SK-N-SH (cell line): ENCODE measurements at regions not wholly inside any gene's neighbourhood (a gene's known extent, or its start where the extent isn't known, plus 50 kb on each side); places are given as distances from the start of the nearest gene placed in this dataset.

ENCODE experiments used
- CTCF ChIP-seq: fragments of 200-600 bp; sonication (generic); IDR thresholded peaks from 2 replicates; pipeline ENCODE4 v1.6.1; 2017; ENCODE audit warnings: antibody characterized with exemption, mild to moderate bottlenecking, moderate library complexity
- ELF1 ChIP-seq: IDR thresholded peaks from 2 replicates; pipeline ENCODE4 v1.4.0; 2012
- FOXJ3 ChIP-seq: sonication (generic); formaldehyde crosslinking; IDR thresholded peaks from 2 replicates; pipeline ENCODE4 v1.5.1; 2020; ENCODE audit warnings: mild to moderate bottlenecking, missing genetic modification reagents
- JUND ChIP-seq: IDR thresholded peaks from 2 replicates; pipeline ENCODE4 v1.4.0; 2012
- NFIC ChIP-seq: IDR thresholded peaks from 2 replicates; pipeline ENCODE4 v1.4.0; 2012; ENCODE audit warnings: borderline replicate concordance
- PBX3 ChIP-seq: IDR thresholded peaks from 2 replicates; pipeline ENCODE4; 2012
- POLR2AphosphoS5 ChIP-seq: IDR thresholded peaks from 2 replicates; pipeline ENCODE4 v1.6.1; 2012; ENCODE audit warnings: low read depth, low read length
- RAD21 ChIP-seq: IDR thresholded peaks from 2 replicates; pipeline ENCODE4 v1.6.1; 2012; ENCODE audit warnings: mild to moderate bottlenecking, low read length
- RFX5 ChIP-seq: IDR thresholded peaks from 2 replicates; pipeline ENCODE4 v1.6.1; 2012; ENCODE audit warnings: mild to moderate bottlenecking, improper control_type of control experiment, low read length
- SMC3 ChIP-seq: IDR thresholded peaks from 2 replicates; pipeline ENCODE4 v1.6.1; 2012; ENCODE audit warnings: low read depth, low read length, improper control_type of control experiment
- USF2 ChIP-seq: fragments of 150-350 bp; IDR thresholded peaks from 2 replicates; pipeline ENCODE4 v1.6.1; 2017; ENCODE audit warnings: antibody characterized with exemption, low read length, low read depth, borderline replicate concordance

- no peak for TF ChIP-seq CTCF
- TF ChIP-seq PBX3 = no peak
- TF ChIP-seq JUND = no peak
- no peak for TF ChIP-seq RAD21
- TF ChIP-seq NFIC = no peak
- no peak for TF ChIP-seq FOXJ3 (CRISPR knock-in tag)
- no peak for TF ChIP-seq ELF1
- TF ChIP-seq USF2 = no peak
- TF ChIP-seq RFX5 = no peak
- no peak for TF ChIP-seq SMC3
- no peak for TF ChIP-seq POLR2AphosphoS5
Observed at GRCh38 chr9:107973451-107973850, 483.9 kb upstream of the KLF4 start.
